Stomach (tissue), 8 donors: ENCODE measurements at regions not wholly inside any gene's neighbourhood (a gene's known extent, or its start where the extent isn't known, plus 50 kb on each side); places are given as distances from the start of the nearest gene placed in this dataset.
A peak's percentile ranks its signal among the peaks of the same experiment; 100 is the strongest.

ENCODE experiments used
- DNase-seq, 2 donors: peaks; one replicate each; pipeline versions ENCODE4 v3.0.0 to v3.0.0-alpha.2; 2013 to 2019
- H3K27ac ChIP-seq, 5 donors: fragments of 200-600 bp in 4 of 5; sonication (generic) in 4 of 5; one replicate each; pipeline ENCODE4 v1.5.1; 2013 to 2019; ENCODE audit warnings: mild to moderate bottlenecking in 1 of 5, moderate library complexity in 1 of 5
- H3K27me3 ChIP-seq, 3 donors: fragments of 200-600 bp; sonication (generic); one replicate each; pipeline ENCODE4 v1.5.1; 2017 to 2019; ENCODE audit warnings: mixed run types in 1 of 3
- H3K36me3 ChIP-seq, 4 donors: fragments of 200-600 bp; sonication (generic); 1 replicate in 3 of 4; 2 replicates in 1 of 4; pipeline ENCODE4 v1.5.1; 2016 to 2019
- H3K4me1 ChIP-seq, 4 donors: fragments of 200-600 bp; sonication (generic); one replicate each; pipeline ENCODE4 v1.5.1; 2016 to 2019
- H3K4me3 ChIP-seq, 4 donors: fragments of 200-600 bp; sonication (generic) in 3 of 4; one replicate each; pipeline ENCODE4 v1.5.1; 2016 to 2019; ENCODE audit warnings: mild to moderate bottlenecking in 1 of 4
- H3K9me3 ChIP-seq, 4 donors: fragments of 200-600 bp; sonication (generic); one replicate each; pipeline ENCODE4 v1.5.1; 2016 to 2019
- CTCF ChIP-seq, 7 experiments: fragments of 450-650 bp in 4 of 7; fragments of 200-600 bp in 3 of 7; sonication (generic) in 3 of 7; IDR thresholded peaks; one replicate each; pipeline ENCODE4 v1.5.1; 2016 to 2019; ENCODE audit warnings: antibody characterized with exemption in 7 of 7, control low read depth in 2 of 7, mild to moderate bottlenecking in 1 of 7
- EP300 ChIP-seq: sonication (generic); formaldehyde crosslinking; IDR thresholded peaks from one replicate; pipeline ENCODE4 v1.6.1; 2017; ENCODE audit warnings: antibody characterized with exemption
- POLR2A ChIP-seq, 4 donors: fragments of 450-650 bp; IDR thresholded peaks; one replicate each; pipeline ENCODE4 v1.6.1; 2016; ENCODE audit warnings: antibody characterized with exemption in 4 of 4, control low read depth in 2 of 4, mild to moderate bottlenecking in 1 of 4, moderate library complexity in 1 of 4
- POLR2AphosphoS5 ChIP-seq, 3 donors: sonication (generic); formaldehyde crosslinking; IDR thresholded peaks; one replicate each; pipeline ENCODE4 v1.6.1; 2016; ENCODE audit warnings: antibody characterized with exemption in 3 of 3
- WGBS, 5 donors: extraction: QIAGEN DNeasy Blood & Tissue Kit in 3 of 5; methylation state at CpG; one replicate each; pipeline versions ENCODE4 v1.1.5 to v1.1.7; 2013 to 2018; 5-methylcytosine and 5-hydroxymethylcytosine counted together
- intact Hi-C: fragments of 100-400 bp; cut with DNase I; formaldehyde crosslinking; loops from one replicate; pipeline ENCODE4 v1.15.1; 2023; ENCODE audit warnings: low total_unique reads
- donor health status: healthy with polysubstance abuse.
- donor health status: Bipolar disorder and iron deficiency.
- donor health status: healthy.

GRCh38 chr2:116732322-116732721 lies 1082.2 kb upstream of the DDX18 start:
- intact Hi-C loops = no loop called here
- no peak overlapping the region for H3K4me3 ChIP-seq
- DNase-seq = no peak
- H3K9me3 ChIP-seq = no peaks in the 10 kb centered on the region
- no peaks in the 10 kb centered on the region for H3K4me1 ChIP-seq
- 94 to 100% (median 97%) methylated on average over 4 of the region's 4 CpGs for WGBS, 5 donors
- H3K27ac ChIP-seq = no peak overlapping the region
- TF ChIP-seq CTCF (IDR thresholded peaks at IDR 0.05) (no peak), EP300 (no peak), POLR2A (IDR thresholded peaks at IDR 0.05) (no peak), POLR2AphosphoS5 (IDR thresholded peaks at IDR 0.05) (no peak)
- H3K27me3 ChIP-seq = no peaks in the 10 kb centered on the region
- H3K36me3 ChIP-seq = no peaks in the 10 kb centered on the region

GRCh38 chr2:116733699-116734098 lies 1080.8 kb upstream of the DDX18 start:
- Histone ChIP-seq H3K4me3 (no peak overlapping the region), H3K27me3 (no peaks in the 10 kb centered on the region), H3K4me1 (no peaks in the 10 kb centered on the region), H3K9me3 (no peaks in the 10 kb centered on the region), H3K36me3 (no peaks in the 10 kb centered on the region), H3K27ac (no peak overlapping the region)
- intact Hi-C loops = no loop called here
- TF ChIP-seq POLR2AphosphoS5 (IDR thresholded peaks at IDR 0.05) (no peak), POLR2A (IDR thresholded peaks at IDR 0.05) (no peak), CTCF (IDR thresholded peaks at IDR 0.05) (no peak), EP300 (no peak)
- peak in 1 of 2 donors; percentile 9 for DNase-seq
- WGBS, 5 donors = 51 to 65% (median 52%) methylated on average over 3 of the region's 3 CpGs

GRCh38 chr2:116737951-116738350 lies 1076.5 kb upstream of the DDX18 start:
- no peaks in the 10 kb centered on the region for H3K4me1 ChIP-seq
- DNase-seq = no peak
- no peaks in the 10 kb centered on the region for H3K27me3 ChIP-seq
- no peak overlapping the region for H3K4me3 ChIP-seq
- H3K9me3 ChIP-seq = no peaks in the 10 kb centered on the region
- no peak overlapping the region for H3K27ac ChIP-seq
- intact Hi-C loops = no loop called here
- 73 to 87% (median 82%) methylated on average over 3 of the region's 3 CpGs for WGBS, 5 donors
- TF ChIP-seq POLR2AphosphoS5 (IDR thresholded peaks at IDR 0.05) = no peak
- no peak for TF ChIP-seq CTCF (IDR thresholded peaks at IDR 0.05)
- no peak for TF ChIP-seq EP300
- no peak for TF ChIP-seq POLR2A (IDR thresholded peaks at IDR 0.05)
- H3K36me3 ChIP-seq = no peaks in the 10 kb centered on the region

GRCh38 chr2:116747103-116747502 lies 1067.4 kb upstream of the DDX18 start:
- H3K27ac ChIP-seq = no peak overlapping the region
- no peak for TF ChIP-seq POLR2AphosphoS5 (IDR thresholded peaks at IDR 0.05)
- peak in 3 of 7 experiments; percentile 9 to 31 (median 19) for TF ChIP-seq CTCF (IDR thresholded peaks at IDR 0.05)
- H3K4me1 ChIP-seq = no peaks in the 10 kb centered on the region
- H3K9me3 ChIP-seq = no peaks in the 10 kb centered on the region
- H3K4me3 ChIP-seq = no peak overlapping the region
- H3K27me3 ChIP-seq = no peaks in the 10 kb centered on the region
- intact Hi-C loops = no loop called here
- no peaks in the 10 kb centered on the region for H3K36me3 ChIP-seq
- WGBS, 5 donors = 33 to 47% (median 43%) methylated on average over 1 of the region's 1 CpG
- DNase-seq = peak in 1 of 2 donors; percentile 41
